Natural killer cell (primary cell): ENCODE measurements at regions not wholly inside any gene's neighbourhood (a gene's known extent, or its start where the extent isn't known, plus 50 kb on each side); places are given as distances from the start of the nearest gene placed in this dataset.

Experiments used
- ATAC-seq, 3 donors: fragments of 150-1000 bp in 2 of 3; fragments of 200-7000 bp in 1 of 3; cut with Tn5 transposase; 1 replicate in 1 of 3; 2 replicates in 2 of 3; pipeline ENCODE4 v1.10.0; 2021; ENCODE audit warnings: mild to moderate bottlenecking in 2 of 3, moderate library complexity in 2 of 3
- DNase-seq, 2 donors: peaks; one replicate each; pipeline versions ENCODE4 v3.0.0 to v3.0.0-alpha.2; 2013 to 2021; ENCODE audit warnings: mixed read lengths in 1 of 2
- H3K27ac ChIP-seq: one replicate; pipeline ENCODE4 v1.5.1; 2013; ENCODE audit warnings: mild to moderate bottlenecking, low read length
- H3K27me3 ChIP-seq: one replicate; pipeline ENCODE4 v1.6.1; 2013; ENCODE audit warnings: low read length; ENCODE audit not compliant: control insufficient read depth, insufficient read depth
- H3K36me3 ChIP-seq: one replicate; pipeline ENCODE4 v1.6.1; 2013; ENCODE audit warnings: low read length; ENCODE audit not compliant: control insufficient read depth, insufficient read depth
- H3K4me1 ChIP-seq: one replicate; pipeline ENCODE4 v1.6.1; 2013; ENCODE audit warnings: low read length; ENCODE audit not compliant: control insufficient read depth, insufficient read depth
- H3K4me3 ChIP-seq: one replicate; pipeline ENCODE4 v1.5.1; 2013; ENCODE audit warnings: low read length
- H3K9me3 ChIP-seq: one replicate; pipeline ENCODE4 v1.6.1; 2013; ENCODE audit warnings: low read length; ENCODE audit not compliant: control insufficient read depth, insufficient read depth
- H3K27ac Mint-ChIP-seq, 2 donors: one replicate each; pipeline ENCODE4 v1.8.0; 2022; ENCODE audit warnings: mild to moderate bottlenecking in 2 of 2, mixed read lengths in 2 of 2, moderate library complexity in 1 of 2
- H3K27me3 Mint-ChIP-seq, 2 donors: one replicate each; pipeline ENCODE4 v1.8.0; 2022; ENCODE audit warnings: low read depth in 2 of 2, mixed read lengths in 2 of 2
- H3K36me3 Mint-ChIP-seq: one replicate; pipeline ENCODE4 v1.8.0; 2022; ENCODE audit warnings: mixed read lengths
- H3K4me1 Mint-ChIP-seq, 2 donors: one replicate each; pipeline ENCODE4 v1.8.0; 2022; ENCODE audit warnings: mixed read lengths in 2 of 2
- H3K4me3 Mint-ChIP-seq: one replicate; pipeline ENCODE4 v1.8.0; 2022; ENCODE audit warnings: mild to moderate bottlenecking, moderate library complexity, mixed read lengths
- H3K9me3 Mint-ChIP-seq, 2 donors: one replicate each; pipeline ENCODE4 v1.8.0; 2022; ENCODE audit warnings: mixed read lengths in 2 of 2
- CTCF ChIP-seq: fragments of 200-600 bp; IDR thresholded peaks from one replicate; pipeline ENCODE4 v1.8.0; 2022; ENCODE audit warnings: antibody characterized with exemption
- WGBS: methylation state at CpG from one replicate; pipeline ENCODE4 v1.1.7; 2013; ENCODE audit warnings: missing lambda C conversion rate; ENCODE audit not compliant: insufficient coverage; 5-methylcytosine and 5-hydroxymethylcytosine counted together
- intact Hi-C: fragments of 100-400 bp; cut with micrococcal nuclease; formaldehyde crosslinking; loops from one replicate; pipeline ENCODE4 v1.14.2; 2022

GRCh38 chr3:26472345-26472744, 150.2 kb upstream of the LRRC3B start:
- H3K27ac Mint-ChIP-seq = no peak overlapping the region
- TF ChIP-seq CTCF = no peak
- H3K36me3 Mint-ChIP-seq = no peaks in the 10 kb centered on the region
- Histone ChIP-seq H3K9me3 (no peaks in the 10 kb centered on the region), H3K4me3 (no peak overlapping the region), H3K27me3 (no peaks in the 10 kb centered on the region), H3K36me3 (no peaks in the 10 kb centered on the region), H3K4me1 (no peaks in the 10 kb centered on the region), H3K27ac (no peak overlapping the region)
- H3K27me3 Mint-ChIP-seq = no peaks in the 10 kb centered on the region
- 93% methylated on average over 4 of the region's 6 CpGs for WGBS
- intact Hi-C loops = no loop called here
- DNase-seq (no peak), ATAC-seq (no peak)
- peaks cover 4 to 10% of the 10 kb centered on the region in 2 donors for H3K9me3 Mint-ChIP-seq
- no peak overlapping the region for H3K4me3 Mint-ChIP-seq
- no peaks in the 10 kb centered on the region for H3K4me1 Mint-ChIP-seq

- no peaks in the 10 kb centered on the region for H3K4me1 Mint-ChIP-seq
- TF ChIP-seq CTCF = no peak
- no peaks in the 10 kb centered on the region for H3K27me3 ChIP-seq
- peaks cover 2% of the 10 kb centered on the region in 2 donors for H3K9me3 Mint-ChIP-seq
- no peaks in the 10 kb centered on the region for H3K27me3 Mint-ChIP-seq
- DNase-seq (no peak), ATAC-seq (no peak)
- H3K36me3 Mint-ChIP-seq = no peaks in the 10 kb centered on the region
- H3K4me3 Mint-ChIP-seq = no peak overlapping the region
- 98% methylated on average over 3 of the region's 3 CpGs for WGBS
- H3K4me1 ChIP-seq = no peaks in the 10 kb centered on the region
- no peak overlapping the region for H3K27ac Mint-ChIP-seq
- H3K36me3 ChIP-seq = no peaks in the 10 kb centered on the region
- intact Hi-C loops = no loop called here
- no peak overlapping the region for H3K4me3 ChIP-seq
- no peaks in the 10 kb centered on the region for H3K9me3 ChIP-seq
- H3K27ac ChIP-seq = no peak overlapping the region
Observed at GRCh38 chr3:26474706-26475105, 147.9 kb upstream of the LRRC3B start.

GRCh38 chr3:26480377-26480776, 142.2 kb upstream of the LRRC3B start:
- Histone ChIP-seq H3K9me3 (no peaks in the 10 kb centered on the region), H3K27me3 (no peaks in the 10 kb centered on the region), H3K27ac (no peak overlapping the region), H3K36me3 (no peaks in the 10 kb centered on the region), H3K4me1 (no peaks in the 10 kb centered on the region), H3K4me3 (no peak overlapping the region)
- Mint-ChIP-seq H3K27me3 (no peaks in the 10 kb centered on the region), H3K4me1 (no peaks in the 10 kb centered on the region), H3K27ac (no peak overlapping the region), H3K4me3 (no peak overlapping the region), H3K9me3 (peaks cover 12 to 22% of the 10 kb centered on the region in 2 donors), H3K36me3 (no peaks in the 10 kb centered on the region)
- intact Hi-C loops = no loop called here
- no peak for DNase-seq
- ATAC-seq = no peak
- TF ChIP-seq CTCF = no peak

- H3K9me3 ChIP-seq = no peaks in the 10 kb centered on the region
- Mint-ChIP-seq H3K27me3 (no peaks in the 10 kb centered on the region), H3K27ac (no peak overlapping the region), H3K4me1 (no peaks in the 10 kb centered on the region), H3K9me3 (peaks cover 21 to 34% of the 10 kb centered on the region in 2 donors), H3K4me3 (no peak overlapping the region), H3K36me3 (no peaks in the 10 kb centered on the region)
- intact Hi-C loops = no loop called here
- no peak overlapping the region for H3K4me3 ChIP-seq
- WGBS = 81% methylated on average over 3 of the region's 4 CpGs
- ATAC-seq = no peak
- H3K36me3 ChIP-seq = no peaks in the 10 kb centered on the region
- H3K4me1 ChIP-seq = no peaks in the 10 kb centered on the region
- TF ChIP-seq CTCF = no peak
- H3K27me3 ChIP-seq = no peaks in the 10 kb centered on the region
- no peak overlapping the region for H3K27ac ChIP-seq
- DNase-seq = no peak
Observed at GRCh38 chr3:26484140-26484539, 138.4 kb upstream of the LRRC3B start.
